GM12864 (cell line): ENCODE measurements at regions not wholly inside any gene's neighbourhood (a gene's known extent, or its start where the extent isn't known, plus 50 kb on each side); places are given as distances from the start of the nearest gene placed in this dataset.

Source experiments
- DNase-seq: peaks from one replicate; pipeline ENCODE4 v3.0.0-alpha.2; 2011; ENCODE audit warnings: low read depth
- H3K4me3 ChIP-seq: 2 replicates; pipeline ENCODE4 v1.5.1; 2011; ENCODE audit warnings: mild to moderate bottlenecking, low read depth, low read length, control low read depth
- CTCF ChIP-seq: IDR thresholded peaks from 2 replicates; pipeline ENCODE4 v1.5.1; 2011; ENCODE audit warnings: low read depth, mild to moderate bottlenecking, moderate library complexity, low read length, control low read depth, inconsistent platforms; ENCODE audit errors: missing control alignments

DNA sequence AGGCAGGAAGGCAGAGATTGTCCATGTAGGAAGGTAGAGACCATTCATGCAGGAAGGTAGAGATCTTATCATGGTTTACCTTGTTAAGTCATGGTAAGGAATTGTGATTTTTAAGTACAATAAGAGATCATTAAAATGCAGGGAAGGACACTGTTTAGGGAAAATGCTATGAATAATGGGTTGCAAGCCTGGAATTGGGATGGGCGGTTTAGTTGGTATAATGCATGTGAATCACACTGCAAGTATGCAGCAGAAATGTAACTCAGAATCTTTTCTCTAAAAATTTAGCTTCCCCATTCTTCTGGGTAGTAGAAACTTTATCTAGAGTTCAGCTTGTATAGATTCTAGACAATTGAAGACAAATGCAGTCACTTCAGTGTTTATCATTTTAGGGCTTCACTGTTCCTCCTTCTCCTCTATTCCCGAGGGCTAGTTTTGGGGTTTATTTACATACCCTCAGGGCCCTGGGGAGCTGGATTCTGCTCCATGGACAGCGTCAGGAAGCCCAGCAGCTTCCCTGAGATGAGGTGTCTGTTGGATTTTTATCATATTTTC lies 212.0 kb downstream of the SREK1 start:
- no peak for DNase-seq
- no peak overlapping the region for H3K4me3 ChIP-seq
- TF ChIP-seq CTCF, result no peak

DNA sequence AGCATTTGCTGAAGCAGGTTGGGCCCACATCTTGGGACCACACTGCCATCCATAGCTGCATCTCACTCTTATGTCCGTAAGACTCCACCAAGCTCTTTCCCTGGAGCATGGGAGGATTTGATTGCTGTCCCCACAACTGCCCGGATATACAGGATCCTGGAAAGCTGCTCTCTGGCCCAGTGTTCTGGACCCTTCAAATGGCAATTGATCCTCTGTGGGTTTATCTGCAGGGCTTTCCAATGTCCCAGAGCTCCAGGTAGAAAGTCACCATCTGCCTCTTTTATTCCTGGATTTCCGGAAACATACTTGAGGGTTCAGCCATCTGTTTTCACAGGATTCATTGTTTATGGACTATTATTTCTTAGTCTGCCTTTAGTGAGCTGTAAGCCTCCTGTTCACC lies 214.6 kb downstream of the SREK1 start:
- no peak for DNase-seq
- no peak overlapping the region for H3K4me3 ChIP-seq
- no peak for TF ChIP-seq CTCF

DNA sequence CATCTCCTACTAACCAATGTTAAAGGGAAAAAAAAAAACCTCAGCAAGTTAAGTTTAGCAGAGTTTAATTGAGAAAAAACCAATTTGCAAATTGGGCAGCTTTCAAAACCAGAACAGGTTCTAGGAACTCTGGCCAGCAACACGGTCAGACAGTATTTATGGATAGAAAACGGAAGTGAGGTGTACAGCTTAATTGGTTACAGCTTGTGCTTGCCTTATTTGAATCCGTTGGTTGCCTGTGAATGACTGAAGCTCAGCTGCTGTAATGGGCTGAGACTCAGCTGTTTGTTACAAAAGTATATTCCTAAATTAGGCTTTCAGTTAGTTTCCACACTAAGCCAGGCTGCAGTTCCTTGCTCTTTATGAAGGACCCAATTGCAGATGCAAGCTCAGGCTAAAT lies 217.0 kb downstream of the SREK1 start:
- DNase-seq, result no peak
- no peak for TF ChIP-seq CTCF
- H3K4me3 ChIP-seq, result no peak overlapping the region

- no peak for DNase-seq
- H3K4me3 ChIP-seq, result no peak overlapping the region
- no peak for TF ChIP-seq CTCF
These were observed 217.9 kb downstream of the SREK1 start for GRCh38 chr5:66362046-66362445.

DNA sequence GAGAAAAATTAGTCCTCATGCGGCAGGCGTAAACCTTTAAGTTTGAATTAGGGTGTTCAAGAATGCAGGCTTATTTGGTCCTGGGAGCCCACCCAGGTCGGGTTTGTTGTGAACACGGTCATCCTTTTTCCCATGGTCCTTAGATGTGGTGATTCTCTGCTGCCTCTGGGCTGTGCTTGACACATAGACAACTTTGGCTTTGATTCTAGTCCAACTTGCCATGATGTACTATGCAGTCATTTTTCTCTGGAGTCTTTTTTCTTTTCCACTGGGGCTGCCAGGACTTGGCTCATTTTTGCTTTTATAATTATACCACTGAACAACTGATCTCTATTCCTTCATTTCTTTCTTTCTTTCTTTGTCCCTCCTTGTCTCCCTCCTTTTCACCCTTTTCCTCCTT lies 218.6 kb downstream of the SREK1 start:
- no peak overlapping the region for H3K4me3 ChIP-seq
- TF ChIP-seq CTCF, result no peak
- DNase-seq, result no peak

DNA sequence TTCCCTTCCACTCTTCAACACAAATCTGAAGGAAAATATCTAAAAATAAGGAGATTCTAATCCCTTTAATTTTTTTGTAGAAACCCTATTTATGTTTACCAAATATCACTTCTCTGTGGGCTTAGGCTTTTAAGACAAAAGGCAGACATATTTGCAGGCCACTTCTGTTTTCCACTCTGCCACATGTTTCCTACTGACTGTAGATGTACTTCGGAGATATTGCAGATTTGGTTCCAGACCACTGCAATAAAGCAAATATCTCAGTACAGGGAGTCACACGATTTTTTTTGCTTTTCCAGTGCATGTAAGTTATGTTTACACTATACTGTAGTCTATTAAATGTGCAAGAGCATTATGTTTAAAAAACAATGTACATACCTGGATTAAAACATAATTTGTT lies 219.0 kb downstream of the SREK1 start:
- no peak overlapping the region for H3K4me3 ChIP-seq
- no peak for DNase-seq
- no peak for TF ChIP-seq CTCF

GRCh38 chr5:66364186-66364585 lies 220.1 kb downstream of the SREK1 start:
- no peak for DNase-seq
- H3K4me3 ChIP-seq, result no peak overlapping the region
- TF ChIP-seq CTCF, result no peak
